Smooth muscle cell (in vitro differentiated cells): ENCODE measurements at regions not wholly inside any gene's neighbourhood (a gene's known extent, or its start where the extent isn't known, plus 50 kb on each side); places are given as distances from the start of the nearest gene placed in this dataset.
A peak's percentile ranks its signal among the peaks of the same experiment; 100 is the strongest.

ENCODE experiments used
- DNase-seq: peaks from one replicate; lab custom pipeline; 2025; ENCODE audit not compliant: unreplicated experiment; lab: John Stamatoyannopoulos, UW
- H2AFZ ChIP-seq: fragments of 200-600 bp; sonication (generic); 2 replicates; pipeline ENCODE4 v1.6.0; 2016; ENCODE audit warnings: antibody characterized with exemption, low read depth, mild to moderate bottlenecking
- H3F3A ChIP-seq: fragments of 200-600 bp; sonication (generic); 2 replicates; pipeline ENCODE4 v1.6.0; 2017; ENCODE audit warnings: antibody characterized with exemption, low read depth
- H3K27ac ChIP-seq: fragments of 200-600 bp; sonication (generic); 2 replicates; pipeline ENCODE4 v1.5.1; 2016; ENCODE audit warnings: low read depth, mild to moderate bottlenecking
- H3K27me3 ChIP-seq: fragments of 200-600 bp; sonication (generic); 2 replicates; pipeline ENCODE4 v1.6.1; 2016; ENCODE audit warnings: low read depth, mild to moderate bottlenecking
- H3K36me3 ChIP-seq: fragments of 200-600 bp; sonication (generic); 2 replicates; pipeline ENCODE4 v1.5.1; 2016; ENCODE audit warnings: low read depth
- H3K4me1 ChIP-seq: fragments of 200-600 bp; sonication (generic); 2 replicates; pipeline ENCODE4 v1.5.1; 2016; ENCODE audit warnings: low read depth
- H3K4me2 ChIP-seq: fragments of 200-600 bp; sonication (generic); 2 replicates; pipeline ENCODE4 v1.6.0; 2016; ENCODE audit warnings: mild to moderate bottlenecking
- H3K4me3 ChIP-seq: fragments of 200-600 bp; sonication (generic); 2 replicates; pipeline ENCODE4 v1.5.1; 2016; ENCODE audit warnings: mild to moderate bottlenecking
- H3K79me2 ChIP-seq: fragments of 200-600 bp; sonication (generic); 2 replicates; pipeline ENCODE4 v1.6.0; 2016; ENCODE audit warnings: low read depth, mild to moderate bottlenecking
- H3K9ac ChIP-seq: fragments of 200-600 bp; sonication (generic); 2 replicates; pipeline ENCODE4 v1.6.0; 2016; ENCODE audit warnings: low read depth
- H3K9me3 ChIP-seq: fragments of 200-600 bp; sonication (generic); replicated peaks from 2 replicates; pipeline ENCODE4 v1.5.1; 2016; ENCODE audit warnings: low read depth
- H4K20me1 ChIP-seq: fragments of 200-600 bp; sonication (generic); 2 replicates; pipeline ENCODE4 v1.6.0; 2016; ENCODE audit warnings: low read depth
- WGBS: methylation state at CpG from one replicate; pipeline ENCODE4 v1.1.7; 2016; ENCODE audit warnings: low lambda C conversion rate; 5-methylcytosine and 5-hydroxymethylcytosine counted together
- TF ChIP-seq, protein P1 (sequence below): fragments of 200-600 bp; sonication (generic); IDR thresholded peaks from 2 replicates; pipeline ENCODE4 v1.5.1; 2017; ENCODE audit warnings: borderline replicate concordance, mild to moderate bottlenecking, antibody characterized with exemption; ENCODE audit not compliant: insufficient read depth, poor library complexity, severe bottlenecking

GRCh38 chr7:85469446-85470010 lies 282.7 kb upstream of the SEMA3D start:
- DNase-seq, result no peak
- WGBS, result 58% methylated on average over 1 of the region's 1 CpG
- Histone ChIP-seq H3K36me3 (no peaks in the 10 kb centered on the region), H3K27me3 (no peaks in the 10 kb centered on the region), H3K4me3 (no peak overlapping the region), H3F3A (peaks cover 3% of the 10 kb centered on the region), H3K4me1 (peaks cover 16% of the 10 kb centered on the region), H3K4me2 (peak overlapping the region; percentile 56), H3K9me3 (no peaks in the 10 kb centered on the region), H2AFZ (peak overlapping the region; percentile 73), H4K20me1 (no peaks in the 10 kb centered on the region), H3K9ac (no peak overlapping the region), H3K27ac (peak overlapping the region; percentile 90), H3K79me2 (no peaks in the 10 kb centered on the region)
- TF ChIP-seq, protein P1, sequence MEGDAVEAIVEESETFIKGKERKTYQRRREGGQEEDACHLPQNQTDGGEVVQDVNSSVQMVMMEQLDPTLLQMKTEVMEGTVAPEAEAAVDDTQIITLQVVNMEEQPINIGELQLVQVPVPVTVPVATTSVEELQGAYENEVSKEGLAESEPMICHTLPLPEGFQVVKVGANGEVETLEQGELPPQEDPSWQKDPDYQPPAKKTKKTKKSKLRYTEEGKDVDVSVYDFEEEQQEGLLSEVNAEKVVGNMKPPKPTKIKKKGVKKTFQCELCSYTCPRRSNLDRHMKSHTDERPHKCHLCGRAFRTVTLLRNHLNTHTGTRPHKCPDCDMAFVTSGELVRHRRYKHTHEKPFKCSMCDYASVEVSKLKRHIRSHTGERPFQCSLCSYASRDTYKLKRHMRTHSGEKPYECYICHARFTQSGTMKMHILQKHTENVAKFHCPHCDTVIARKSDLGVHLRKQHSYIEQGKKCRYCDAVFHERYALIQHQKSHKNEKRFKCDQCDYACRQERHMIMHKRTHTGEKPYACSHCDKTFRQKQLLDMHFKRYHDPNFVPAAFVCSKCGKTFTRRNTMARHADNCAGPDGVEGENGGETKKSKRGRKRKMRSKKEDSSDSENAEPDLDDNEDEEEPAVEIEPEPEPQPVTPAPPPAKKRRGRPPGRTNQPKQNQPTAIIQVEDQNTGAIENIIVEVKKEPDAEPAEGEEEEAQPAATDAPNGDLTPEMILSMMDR, result no peak

DNA sequence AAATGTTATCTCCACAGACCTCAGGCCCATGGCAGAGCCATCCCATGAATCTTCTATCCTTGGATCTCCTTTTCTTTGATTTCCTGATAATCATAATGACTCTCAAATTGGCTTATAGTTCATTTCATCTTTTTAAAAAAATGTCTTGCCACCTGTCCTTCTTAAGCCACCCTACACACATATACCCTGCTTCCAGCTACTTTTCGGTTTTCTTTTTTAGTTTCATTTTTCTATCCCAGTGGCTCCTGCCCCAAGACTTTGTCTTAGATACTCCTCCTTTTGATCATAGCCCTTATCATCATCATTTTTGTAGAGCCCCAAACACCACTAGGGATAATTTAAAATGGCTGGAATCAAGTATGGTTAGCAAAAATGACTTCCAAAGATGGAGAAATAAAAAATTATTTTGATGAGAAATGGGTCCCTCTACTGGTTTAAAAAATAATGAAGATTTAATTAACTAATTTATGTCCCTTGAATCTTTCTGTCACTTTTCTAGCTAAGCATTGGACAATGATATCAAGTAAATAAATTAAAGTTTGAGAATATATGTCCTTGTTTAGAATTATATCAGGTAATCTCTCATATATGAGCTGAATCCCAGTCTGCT lies 277.3 kb upstream of the SEMA3D start:
- H3K9me3 ChIP-seq, result no peaks in the 10 kb centered on the region
- H3K4me2 ChIP-seq, result no peak overlapping the region
- H3K79me2 ChIP-seq, result no peaks in the 10 kb centered on the region
- TF ChIP-seq, protein P1, result peak; percentile 36
- H3K36me3 ChIP-seq, result no peaks in the 10 kb centered on the region
- no peak overlapping the region for H3K27ac ChIP-seq
- H3F3A ChIP-seq, result no peaks in the 10 kb centered on the region
- 91% methylated on average over 1 of the region's 1 CpG for WGBS
- no peak for DNase-seq
- H2AFZ ChIP-seq, result peak overlapping the region; percentile 66
- H3K9ac ChIP-seq, result no peak overlapping the region
- H3K4me3 ChIP-seq, result no peak overlapping the region
- no peaks in the 10 kb centered on the region for H3K27me3 ChIP-seq
- no peaks in the 10 kb centered on the region for H4K20me1 ChIP-seq
- H3K4me1 ChIP-seq, result no peaks in the 10 kb centered on the region

- no peak for DNase-seq
- 47% methylated on average over 6 of the region's 6 CpGs for WGBS
- H2AFZ ChIP-seq, result peak overlapping the region; percentile 22
These were observed 275.8 kb upstream of the SEMA3D start for GRCh38 chr7:85462671-85463070.

More at GRCh38 chr7:85462671-85463070, 275.8 kb upstream of the SEMA3D start:
- H3F3A ChIP-seq, result no peaks in the 10 kb centered on the region
- no peaks in the 10 kb centered on the region for H3K79me2 ChIP-seq
- no peaks in the 10 kb centered on the region for H3K4me1 ChIP-seq
- H3K27ac ChIP-seq, result peak overlapping the region; percentile 8
- peak overlapping the region; percentile 8 for H3K4me2 ChIP-seq
- H4K20me1 ChIP-seq, result no peaks in the 10 kb centered on the region
- H3K27me3 ChIP-seq, result no peaks in the 10 kb centered on the region
- no peaks in the 10 kb centered on the region for H3K36me3 ChIP-seq
- no peak overlapping the region for H3K4me3 ChIP-seq
- no peaks in the 10 kb centered on the region for H3K9me3 ChIP-seq
- H3K9ac ChIP-seq, result no peak overlapping the region
- TF ChIP-seq, protein P1, result no peak
